Endothelial cell of umbilical vein (primary cell): ENCODE measurements at regions not wholly inside any gene's neighbourhood (a gene's known extent, or its start where the extent isn't known, plus 50 kb on each side); places are given as distances from the start of the nearest gene placed in this dataset.

Experiments
- BruUV-seq: library from RNA; stranded (reverse); fragments of 400-500 nt; replicated peaks from 2 replicates; lab custom pipeline; 2021; lab: Mats Ljungman, UMichigan
- CTCF ChIA-PET: fragments of 300-600, 350-600 bp; sonication (Branson Sonifier 250); formaldehyde crosslinking; loops from one replicate; lab custom pipeline; 2021; ENCODE audit warnings: antibody characterized with exemption, inconsistent platforms; lab: Charles Lee
- POLR2A ChIA-PET: fragments of 300-600, 350-600 bp; sonication (Branson Sonifier 250); formaldehyde crosslinking; loops from one replicate; lab custom pipeline; 2021; ENCODE audit warnings: antibody characterized with exemption, inconsistent platforms; lab: Charles Lee
- DNase-seq: peaks from one replicate; pipeline ENCODE4 v3.0.0-alpha.2; 2011; ENCODE audit warnings: low read depth, low spot score
- FAIRE-seq: peaks from 2 replicates; lab custom pipeline; 2011; peaks lifted over from hg19 to GRCh38; lab: Jason Lieb, UNC
- H2AFZ ChIP-seq: 2 replicates; pipeline ENCODE4 v1.6.0; 2012; ENCODE audit warnings: low read depth, low read length, control low read depth, inconsistent platforms
- H3K27ac ChIP-seq: 2 replicates; pipeline ENCODE4 v1.5.1; 2011; ENCODE audit warnings: low read depth, mild to moderate bottlenecking, control low read depth, low read length, moderate library complexity; ENCODE audit not compliant: insufficient read depth
- H3K27me3 ChIP-seq, 2 experiments: 2 replicates each; pipeline versions ENCODE4 v1.6.0 to v1.6.1; 2011; ENCODE audit warnings: low read length in 2 of 2, mixed read lengths in 1 of 2; ENCODE audit not compliant: control insufficient read depth in 2 of 2, insufficient read depth in 2 of 2
- H3K36me3 ChIP-seq, 2 experiments: 2 replicates in 1 of 2; 3 replicates in 1 of 2; pipeline ENCODE4 v1.5.1; 2011; ENCODE audit warnings: low read length in 2 of 2, mild to moderate bottlenecking in 1 of 2, moderate library complexity in 1 of 2; ENCODE audit not compliant: control insufficient read depth in 2 of 2, insufficient read depth in 2 of 2; ENCODE audit errors: extremely low read depth in 1 of 2
- H3K4me1 ChIP-seq: 3 replicates; pipeline ENCODE4 v1.5.1; 2011; ENCODE audit warnings: mild to moderate bottlenecking, low read length; ENCODE audit not compliant: control insufficient read depth, insufficient read depth; ENCODE audit errors: extremely low read depth
- H3K4me2 ChIP-seq: 2 replicates; pipeline ENCODE4 v1.6.1; 2011; ENCODE audit warnings: low read length, control low read depth, mixed read lengths; ENCODE audit not compliant: insufficient read depth
- H3K4me3 ChIP-seq, 3 experiments: fragments of 200-600 bp in 1 of 3; sonication (generic), shearing (Covaris generic) in 1 of 3; replicated peaks in 1 of 3; 2 replicates each; pipeline ENCODE4 v1.5.1; 2011 to 2016; ENCODE audit warnings: control low read depth in 3 of 3, low read length in 3 of 3, mild to moderate bottlenecking in 2 of 3, inconsistent platforms in 1 of 3, low read depth in 1 of 3, moderate library complexity in 1 of 3; ENCODE audit not compliant: insufficient read depth in 1 of 3
- H3K79me2 ChIP-seq: 2 replicates; pipeline ENCODE4 v1.6.0; 2012; ENCODE audit warnings: low read length, inconsistent platforms; ENCODE audit not compliant: control insufficient read depth, insufficient read depth
- H3K9ac ChIP-seq: replicated peaks from 2 replicates; pipeline ENCODE3; 2011; ENCODE audit warnings: low read length, control low read depth; ENCODE audit not compliant: insufficient read depth; ENCODE audit errors: extremely low read depth
- H3K9me1 ChIP-seq: replicated peaks from 3 replicates; pipeline ENCODE4 v1.6.0; 2011; ENCODE audit warnings: mild to moderate bottlenecking, low read length; ENCODE audit not compliant: control insufficient read depth, insufficient read depth; ENCODE audit errors: extremely low read depth
- H3K9me3 ChIP-seq: replicated peaks from 2 replicates; pipeline ENCODE4 v1.5.1; 2012; ENCODE audit warnings: low read length, inconsistent platforms; ENCODE audit not compliant: control insufficient read depth, insufficient read depth
- H4K20me1 ChIP-seq: replicated peaks from 2 replicates; pipeline ENCODE3; 2011; ENCODE audit warnings: mild to moderate bottlenecking, low read length; ENCODE audit not compliant: control insufficient read depth, insufficient read depth; ENCODE audit errors: extremely low read depth
- CTCF ChIP-seq, 2 donors: IDR thresholded peaks; 1 replicate in 1 of 2; 2 replicates in 1 of 2; pipeline ENCODE4 v1.5.1; 2011; ENCODE audit warnings: low read length in 2 of 2, mild to moderate bottlenecking in 2 of 2, moderate library complexity in 2 of 2, control low read depth in 1 of 2, inconsistent platforms in 1 of 2, low read depth in 1 of 2; ENCODE audit not compliant: insufficient read depth in 1 of 2; ENCODE audit errors: extremely low read depth in 1 of 2
- EZH2 ChIP-seq: IDR thresholded peaks from 2 replicates; pipeline ENCODE4 v1.6.1; 2012; ENCODE audit warnings: borderline replicate concordance, low read depth, mild to moderate bottlenecking, moderate library complexity, low read length, inconsistent platforms; ENCODE audit not compliant: severe bottlenecking
- FOS ChIP-seq: IDR thresholded peaks from 2 replicates; pipeline ENCODE4 v1.6.1; 2011; ENCODE audit warnings: mild to moderate bottlenecking, low read length, moderate library complexity, borderline replicate concordance; ENCODE audit not compliant: insufficient read depth
- JUN ChIP-seq: IDR thresholded peaks from 2 replicates; pipeline ENCODE4 v1.6.1; 2011; ENCODE audit warnings: borderline replicate concordance, low read depth; ENCODE audit not compliant: insufficient read length, insufficient read depth
- MAX ChIP-seq: IDR thresholded peaks from 2 replicates; pipeline ENCODE4 v1.6.1; 2011; ENCODE audit not compliant: insufficient read depth, insufficient read length
- MYC ChIP-seq: IDR thresholded peaks from one replicate; pipeline ENCODE4 v1.6.1; 2011; ENCODE audit warnings: mild to moderate bottlenecking, low read depth, low read length
- POLR2A ChIP-seq: IDR thresholded peaks from 2 replicates; pipeline ENCODE4 v1.6.1; 2012; ENCODE audit warnings: low read depth, mild to moderate bottlenecking, control low read depth, low read length
- dilution Hi-C: fragments of 300-500 bp; cut with MboI; formaldehyde crosslinking; loops from one replicate; pipeline ENCODE4 v1.15.0; 2019; ENCODE audit warnings: low sequenced_read_pairs; ENCODE audit not compliant: extremely low pct_ligation_motif_present
- intact Hi-C: fragments of 100-400 bp; cut with micrococcal nuclease; formaldehyde crosslinking; loops from one replicate; pipeline ENCODE4 v1.10.0; 2022

GRCh38 chr2:204115137-204116056, 178.8 kb downstream of the ICOS start:
- peaks cover 68% of the 10 kb centered on the region for H3K4me1 ChIP-seq
- ChIA-PET POLR2A (interaction anchor here (1.7 kb wide), 1 partner anchor 1567 kb away, joined by 6 read pairs; the partner anchor contains the start of gene NRP2), CTCF (interaction anchor here (1.0 to 1.9 kb wide), 4 partner anchors 9 to 91 kb away, joined by 4 to 10 read pairs (median 4); no protein-coding TSS in a partner anchor)
- no peak overlapping the region for H3K4me3 ChIP-seq
- H3K9me1 ChIP-seq: no peaks in the 10 kb centered on the region
- dilution Hi-C loops: no loop called here
- H4K20me1 ChIP-seq: no peaks in the 10 kb centered on the region
- H3K36me3 ChIP-seq: no peaks in the 10 kb centered on the region
- no peaks in the 10 kb centered on the region for H3K9me3 ChIP-seq
- H3K4me2 ChIP-seq: peak overlapping the region; percentile 59
- H3K27me3 ChIP-seq: no peaks in the 10 kb centered on the region
- no peaks in the 10 kb centered on the region for H3K79me2 ChIP-seq
- H2AFZ ChIP-seq: no peak overlapping the region
- FAIRE-seq (no peak), DNase-seq (no peak)
- no TSS peak for BruUV-seq
- intact Hi-C loops: loop anchor here (2.0 to 10.0 kb wide), 5 partner anchors 553 to 1083 kb away; no protein-coding TSS in a partner anchor
- peak overlapping the region; percentile 86 for H3K27ac ChIP-seq
- TF ChIP-seq POLR2A (no peak), MAX (no peak), JUN (no peak), FOS (no peak), CTCF (IDR thresholded peaks at IDR 0.05; ENCODE audit: extremely low read depth in 1 of 2, insufficient read depth in 1 of 2, low read depth in 1 of 2, low read length in 2 of 2) (no peak), MYC (no peak), EZH2 (no peak)
- H3K9ac ChIP-seq: peak overlapping the region; percentile 22
